HEK293T (cell line): ENCODE measurements at regions not wholly inside any gene's neighbourhood (a gene's known extent, or its start where the extent isn't known, plus 50 kb on each side); places are given as distances from the start of the nearest gene placed in this dataset.

Experiments used
- ARNT ChIP-seq: fragments of 450-650 bp; IDR thresholded peaks from 2 replicates; pipeline ENCODE4 v1.6.1; 2017; ENCODE audit warnings: mild to moderate bottlenecking
- BHLHE40 ChIP-seq: fragments of 450-650 bp; IDR thresholded peaks from 2 replicates; pipeline ENCODE4 v1.6.1; 2016; ENCODE audit warnings: mild to moderate bottlenecking, moderate library complexity, borderline replicate concordance
- CTBP1 ChIP-seq: fragments of 450-650 bp; IDR thresholded peaks from 2 replicates; pipeline ENCODE4 v1.6.1; 2016; ENCODE audit warnings: borderline replicate concordance
- ELF4 ChIP-seq: fragments of 450-650 bp; IDR thresholded peaks from 2 replicates; pipeline ENCODE4 v1.6.1; 2017; ENCODE audit warnings: antibody characterized with exemption
- FOXA1 ChIP-seq: fragments of 450-650 bp; IDR thresholded peaks from 2 replicates; pipeline ENCODE4 v1.6.1; 2016; ENCODE audit warnings: mild to moderate bottlenecking
- FOXK2 ChIP-seq: fragments of 450-650 bp; IDR thresholded peaks from 2 replicates; pipeline ENCODE4 v1.6.1; 2016; ENCODE audit warnings: mild to moderate bottlenecking
- FOXM1 ChIP-seq: fragments of 450-650 bp; IDR thresholded peaks from 2 replicates; pipeline ENCODE4 v1.6.1; 2017; ENCODE audit warnings: mild to moderate bottlenecking, borderline replicate concordance
- NFRKB ChIP-seq: fragments of 450-650 bp; IDR thresholded peaks from 2 replicates; pipeline ENCODE4 v1.6.1; 2016; ENCODE audit warnings: mild to moderate bottlenecking, moderate library complexity
- SP1 ChIP-seq: fragments of 450-650 bp; IDR thresholded peaks from 2 replicates; pipeline ENCODE4 v1.6.1; 2017
- SUZ12 ChIP-seq: fragments of 450-650 bp; IDR thresholded peaks from 2 replicates; pipeline ENCODE4 v1.6.1; 2016; ENCODE audit warnings: mild to moderate bottlenecking
- TARDBP ChIP-seq: fragments of 450-650 bp; IDR thresholded peaks from 2 replicates; pipeline ENCODE4 v1.6.1; 2016
- ZNF384 ChIP-seq: fragments of 450-650 bp; IDR thresholded peaks from 2 replicates; pipeline ENCODE4 v1.6.1; 2016
- TF ChIP-seq, protein P1 (sequence below): fragments of 450-650 bp; IDR thresholded peaks from 2 replicates; pipeline ENCODE4 v1.6.1; 2016

DNA sequence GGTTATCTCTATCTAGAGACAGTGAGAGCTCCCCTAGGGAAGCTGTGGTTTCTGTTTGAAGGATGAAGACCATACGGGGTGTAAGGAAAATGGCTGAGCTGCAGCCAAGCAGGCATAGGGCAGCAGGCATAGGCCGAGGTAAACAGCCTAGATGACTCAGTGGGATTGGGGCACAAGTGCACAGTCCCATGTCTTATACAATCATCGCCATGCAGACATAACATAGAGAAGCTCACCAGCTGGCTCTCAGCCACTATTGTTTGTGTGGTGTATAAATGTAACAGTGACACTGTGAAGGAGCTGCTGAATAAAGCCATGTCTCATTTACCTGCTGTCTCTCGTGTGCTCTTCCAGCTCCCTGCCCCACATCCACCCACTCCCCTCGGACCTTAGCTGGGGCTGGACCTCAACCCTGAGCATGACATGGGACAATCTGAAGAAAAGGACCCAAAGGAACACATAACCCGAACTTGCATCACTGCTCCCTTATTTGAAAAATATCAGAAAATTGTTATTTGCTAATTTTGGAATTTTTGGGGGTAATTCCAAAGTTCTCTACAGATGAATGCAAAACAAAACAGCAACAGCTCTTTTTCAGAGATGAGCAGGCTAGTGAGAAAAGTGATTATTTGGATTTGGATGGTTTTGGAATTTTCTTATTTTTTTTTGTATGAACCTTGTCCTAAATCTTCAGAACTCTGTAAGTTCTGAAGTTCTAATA, 582.7 kb downstream of the REEP3 start:
- TF ChIP-seq FOXK2 = no peak
- TF ChIP-seq ARNT = no peak
- TF ChIP-seq TARDBP = no peak
- TF ChIP-seq SUZ12 = no peak
- no peak for TF ChIP-seq FOXA1
- no peak for TF ChIP-seq SP1
- TF ChIP-seq FOXM1 = no peak
- TF ChIP-seq BHLHE40 = no peak
- TF ChIP-seq CTBP1 = no peak
- TF ChIP-seq NFRKB = no peak
- TF ChIP-seq ELF4 = no peak
- TF ChIP-seq, protein P1, sequence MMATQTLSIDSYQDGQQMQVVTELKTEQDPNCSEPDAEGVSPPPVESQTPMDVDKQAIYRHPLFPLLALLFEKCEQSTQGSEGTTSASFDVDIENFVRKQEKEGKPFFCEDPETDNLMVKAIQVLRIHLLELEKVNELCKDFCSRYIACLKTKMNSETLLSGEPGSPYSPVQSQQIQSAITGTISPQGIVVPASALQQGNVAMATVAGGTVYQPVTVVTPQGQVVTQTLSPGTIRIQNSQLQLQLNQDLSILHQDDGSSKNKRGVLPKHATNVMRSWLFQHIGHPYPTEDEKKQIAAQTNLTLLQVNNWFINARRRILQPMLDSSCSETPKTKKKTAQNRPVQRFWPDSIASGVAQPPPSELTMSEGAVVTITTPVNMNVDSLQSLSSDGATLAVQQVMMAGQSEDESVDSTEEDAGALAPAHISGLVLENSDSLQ = no peak
- TF ChIP-seq ZNF384 = no peak
